HEK293 (cell line): ENCODE measurements at regions not wholly inside any gene's neighbourhood (a gene's known extent, or its start where the extent isn't known, plus 50 kb on each side); places are given as distances from the start of the nearest gene placed in this dataset.

Source experiments
- CTCF ChIA-PET: fragments of 350-600 bp; formaldehyde crosslinking; extraction: SDS; loops from one replicate; lab custom pipeline; 2021; ENCODE audit warnings: antibody characterized with exemption; lab: Yijun Ruan, JAX
- POLR2A ChIA-PET: fragments of 300-600 bp; formaldehyde crosslinking; extraction: SDS; loops from one replicate; lab custom pipeline; 2020; ENCODE audit warnings: antibody characterized with exemption, inconsistent platforms; lab: Yijun Ruan, JAX
- H3K27ac ChIP-seq: fragments of 200-500 bp; sonication (Bioruptor generic); 2 replicates; pipeline ENCODE4 v1.5.1; 2014; ENCODE audit warnings: low read depth, low read length, control low read depth, inconsistent platforms; ENCODE audit errors: extremely low read depth
- H3K36me3 ChIP-seq, 2 experiments: fragments of 200-500 bp in 1 of 2; sonication (Bioruptor generic) in 1 of 2; 1 replicate in 1 of 2; 2 replicates in 1 of 2; pipeline ENCODE4 v1.5.1; 2014 to 2017; ENCODE audit warnings: inconsistent platforms in 2 of 2, low read length in 2 of 2; ENCODE audit not compliant: control insufficient read depth in 2 of 2, insufficient read depth in 1 of 2
- H3K4me1 ChIP-seq: fragments of 200-500 bp; sonication (Bioruptor generic); 2 replicates; pipeline ENCODE4 v1.5.1; 2014; ENCODE audit warnings: mild to moderate bottlenecking, low read length, inconsistent platforms; ENCODE audit not compliant: control insufficient read depth, insufficient read depth
- H3K4me3 ChIP-seq: 2 replicates; pipeline ENCODE4 v1.5.1; 2011; ENCODE audit warnings: low read depth, mild to moderate bottlenecking, control low read depth, low read length, moderate library complexity
- H3K9me3 ChIP-seq: fragments of 200-500 bp; sonication (Bioruptor generic); 2 replicates; pipeline ENCODE4 v1.5.1; 2014; ENCODE audit warnings: low read depth, low read length, inconsistent platforms; ENCODE audit not compliant: control insufficient read depth, insufficient read depth
- KLF7 ChIP-seq: fragments of 450-650 bp; formaldehyde crosslinking; IDR thresholded peaks from 2 replicates; pipeline ENCODE4 v1.5.1; 2016; ENCODE audit warnings: missing biosample characterization, missing genetic modification characterization, borderline replicate concordance
- OSR2 ChIP-seq: fragments of 450-650 bp; formaldehyde crosslinking; IDR thresholded peaks from 2 replicates; pipeline ENCODE4 v1.5.1; 2016; ENCODE audit warnings: missing biosample characterization, missing genetic modification characterization
- RBAK ChIP-seq: fragments of 450-650 bp; formaldehyde crosslinking; IDR thresholded peaks from 2 replicates; pipeline ENCODE4 v1.5.1; 2016; ENCODE audit warnings: missing biosample characterization, missing genetic modification characterization
- SP7 ChIP-seq: fragments of 450-650 bp; formaldehyde crosslinking; IDR thresholded peaks from 2 replicates; pipeline ENCODE4 v1.5.1; 2016; ENCODE audit warnings: missing biosample characterization, missing genetic modification characterization
- YY1 ChIP-seq: fragments of 450-650 bp; formaldehyde crosslinking; IDR thresholded peaks from 2 replicates; pipeline ENCODE4 v1.5.1; 2018; ENCODE audit warnings: missing biosample characterization, missing genetic modification characterization
- ZBTB17 ChIP-seq: fragments of 450-650 bp; formaldehyde crosslinking; IDR thresholded peaks from 2 replicates; pipeline ENCODE4 v1.5.1; 2016; ENCODE audit warnings: missing biosample characterization, missing genetic modification characterization
- ZBTB7A ChIP-seq: fragments of 450-650 bp; formaldehyde crosslinking; IDR thresholded peaks from 2 replicates; pipeline ENCODE4 v1.5.1; 2016; ENCODE audit warnings: low read depth, missing biosample characterization, missing genetic modification characterization
- ZBTB8A ChIP-seq: fragments of 450-650 bp; formaldehyde crosslinking; IDR thresholded peaks from 2 replicates; pipeline ENCODE4 v1.5.1; 2016; ENCODE audit warnings: missing biosample characterization, missing genetic modification characterization
- ZFP3 ChIP-seq: fragments of 450-650 bp; formaldehyde crosslinking; IDR thresholded peaks from 2 replicates; pipeline ENCODE4 v1.5.1; 2016; ENCODE audit warnings: low read depth, missing biosample characterization, missing genetic modification characterization
- ZFP41 ChIP-seq: fragments of 450-650 bp; formaldehyde crosslinking; IDR thresholded peaks from 2 replicates; pipeline ENCODE4 v1.5.1; 2016; ENCODE audit warnings: missing biosample characterization, missing genetic modification characterization, borderline replicate concordance
- ZNF132 ChIP-seq: fragments of 450-650 bp; formaldehyde crosslinking; IDR thresholded peaks from 2 replicates; pipeline ENCODE4 v1.5.1; 2017; ENCODE audit warnings: missing biosample characterization, missing genetic modification characterization, borderline replicate concordance
- ZNF140 ChIP-seq: fragments of 450-650 bp; formaldehyde crosslinking; IDR thresholded peaks from 2 replicates; pipeline ENCODE4 v1.5.1; 2016; ENCODE audit warnings: missing biosample characterization, missing genetic modification characterization
- ZNF157 ChIP-seq: fragments of 450-650 bp; formaldehyde crosslinking; IDR thresholded peaks from 2 replicates; pipeline ENCODE4 v1.5.1; 2016; ENCODE audit warnings: missing biosample characterization, missing genetic modification characterization
- ZNF16 ChIP-seq: fragments of 450-650 bp; formaldehyde crosslinking; IDR thresholded peaks from 2 replicates; pipeline ENCODE4 v1.5.1; 2016; ENCODE audit warnings: low read depth, missing biosample characterization, missing genetic modification characterization
- ZNF169 ChIP-seq: fragments of 450-650 bp; formaldehyde crosslinking; IDR thresholded peaks from 2 replicates; pipeline ENCODE4 v1.5.1; 2016; ENCODE audit warnings: missing biosample characterization, missing genetic modification characterization
- ZNF2 ChIP-seq: fragments of 450-650 bp; formaldehyde crosslinking; IDR thresholded peaks from 2 replicates; pipeline ENCODE4 v1.5.1; 2016; ENCODE audit warnings: missing biosample characterization, missing genetic modification characterization
- ZNF350 ChIP-seq: fragments of 450-650 bp; formaldehyde crosslinking; IDR thresholded peaks from 2 replicates; pipeline ENCODE4 v1.5.0; 2017; ENCODE audit warnings: missing biosample characterization, mild to moderate bottlenecking, missing genetic modification characterization
- ZNF366 ChIP-seq: fragments of 450-650 bp; formaldehyde crosslinking; conservative IDR thresholded peaks from 2 replicates; pipeline ENCODE4 v1.5.1; 2016; ENCODE audit warnings: missing biosample characterization, missing genetic modification characterization
- ZNF391 ChIP-seq: fragments of 450-650 bp; formaldehyde crosslinking; IDR thresholded peaks from 2 replicates; pipeline ENCODE4 v1.5.1; 2016; ENCODE audit warnings: low read depth, missing biosample characterization, missing genetic modification characterization, borderline replicate concordance
- ZNF404 ChIP-seq: fragments of 450-650 bp; formaldehyde crosslinking; IDR thresholded peaks from 2 replicates; pipeline ENCODE4 v1.5.1; 2017; ENCODE audit warnings: missing biosample characterization, missing genetic modification characterization
- ZNF501 ChIP-seq: fragments of 450-650 bp; formaldehyde crosslinking; IDR thresholded peaks from 2 replicates; pipeline ENCODE4 v1.5.1; 2016; ENCODE audit warnings: missing biosample characterization, missing genetic modification characterization
- ZNF549 ChIP-seq: fragments of 450-650 bp; IDR thresholded peaks from 2 replicates; pipeline ENCODE4 v1.5.1; 2018; ENCODE audit warnings: missing biosample characterization, missing genetic modification characterization, mild to moderate bottlenecking, inconsistent platforms, moderate library complexity
- ZNF596 ChIP-seq: fragments of 450-650 bp; IDR thresholded peaks from 2 replicates; pipeline ENCODE4 v1.5.0; 2018; ENCODE audit warnings: missing biosample characterization, mild to moderate bottlenecking, missing genetic modification characterization, moderate library complexity
- ZNF600 ChIP-seq: fragments of 450-650 bp; formaldehyde crosslinking; IDR thresholded peaks from 2 replicates; pipeline ENCODE4 v1.5.1; 2016; ENCODE audit warnings: missing biosample characterization, missing genetic modification characterization
- ZNF621 ChIP-seq: fragments of 450-650 bp; formaldehyde crosslinking; IDR thresholded peaks from 2 replicates; pipeline ENCODE4 v1.5.1; 2017; ENCODE audit warnings: missing biosample characterization, missing genetic modification characterization
- ZNF677 ChIP-seq: fragments of 450-650 bp; IDR thresholded peaks from 2 replicates; pipeline ENCODE4 v1.5.0; 2018; ENCODE audit warnings: missing biosample characterization, mild to moderate bottlenecking, missing genetic modification characterization, moderate library complexity
- ZNF76 ChIP-seq: fragments of 450-650 bp; formaldehyde crosslinking; IDR thresholded peaks from 2 replicates; pipeline ENCODE4; 2016; ENCODE audit warnings: low read depth, missing biosample characterization, missing genetic modification characterization, borderline replicate concordance
- TF ChIP-seq, protein P1 (sequence below): fragments of 450-650 bp; formaldehyde crosslinking; IDR thresholded peaks from 2 replicates; pipeline ENCODE4 v1.5.1; 2016; ENCODE audit warnings: missing biosample characterization, missing genetic modification characterization, borderline replicate concordance
- TF ChIP-seq, protein P2 (sequence below): fragments of 450-650 bp; formaldehyde crosslinking; IDR thresholded peaks from 2 replicates; pipeline ENCODE4 v1.5.1; 2016; ENCODE audit warnings: missing biosample characterization, missing genetic modification characterization
- TF ChIP-seq, protein P3 (sequence below): fragments of 450-650 bp; formaldehyde crosslinking; conservative IDR thresholded peaks from 2 replicates; pipeline ENCODE4 v1.5.1; 2016; ENCODE audit warnings: low read depth, missing biosample characterization, missing genetic modification characterization
- TF ChIP-seq, protein P4 (sequence below): fragments of 450-650 bp; formaldehyde crosslinking; IDR thresholded peaks from 2 replicates; pipeline ENCODE4 v1.5.1; 2016; ENCODE audit warnings: missing biosample characterization, missing genetic modification characterization

DNA sequence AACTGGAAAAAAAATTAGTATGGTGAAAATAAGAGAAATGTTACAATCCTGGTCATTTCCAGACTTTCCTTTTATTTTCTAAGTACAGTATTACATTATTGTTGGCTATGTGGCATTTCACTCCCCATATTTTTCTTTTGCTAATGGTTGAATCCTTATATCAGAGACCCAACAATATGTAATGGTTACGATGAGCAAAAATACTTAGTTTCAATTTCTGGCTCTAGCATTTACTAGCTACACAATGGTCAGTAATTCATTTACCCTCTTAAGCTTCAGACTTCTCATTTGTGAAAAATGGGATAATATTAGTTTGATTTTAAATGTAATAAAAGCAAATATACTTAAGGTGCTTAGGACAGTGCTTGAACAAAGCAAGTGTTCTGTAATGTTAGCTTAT, 942.9 kb upstream of the PABPC4L start:
- no peak for TF ChIP-seq YY1 (tag by site-specific recombination)
- TF ChIP-seq OSR2 (tag by site-specific recombination): no peak
- no peak for TF ChIP-seq ZNF600
- TF ChIP-seq, protein P1, sequence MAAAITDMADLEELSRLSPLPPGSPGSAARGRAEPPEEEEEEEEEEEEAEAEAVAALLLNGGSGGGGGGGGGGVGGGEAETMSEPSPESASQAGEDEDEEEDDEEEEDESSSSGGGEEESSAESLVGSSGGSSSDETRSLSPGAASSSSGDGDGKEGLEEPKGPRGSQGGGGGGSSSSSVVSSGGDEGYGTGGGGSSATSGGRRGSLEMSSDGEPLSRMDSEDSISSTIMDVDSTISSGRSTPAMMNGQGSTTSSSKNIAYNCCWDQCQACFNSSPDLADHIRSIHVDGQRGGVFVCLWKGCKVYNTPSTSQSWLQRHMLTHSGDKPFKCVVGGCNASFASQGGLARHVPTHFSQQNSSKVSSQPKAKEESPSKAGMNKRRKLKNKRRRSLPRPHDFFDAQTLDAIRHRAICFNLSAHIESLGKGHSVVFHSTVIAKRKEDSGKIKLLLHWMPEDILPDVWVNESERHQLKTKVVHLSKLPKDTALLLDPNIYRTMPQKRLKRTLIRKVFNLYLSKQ (tag by site-specific recombination): no peak
- no peak for TF ChIP-seq ZNF391 (tag by site-specific recombination)
- no peak for TF ChIP-seq ZNF596 (tag by site-specific recombination)
- no peak for TF ChIP-seq ZBTB8A (tag by site-specific recombination)
- no peak for TF ChIP-seq ZNF404 (tag by site-specific recombination)
- TF ChIP-seq ZNF132 (tag by site-specific recombination): no peak
- no peak for TF ChIP-seq ZNF366
- no peak for TF ChIP-seq ZNF16 (tag by site-specific recombination)
- TF ChIP-seq SP7 (tag by site-specific recombination): no peak
- no peak for TF ChIP-seq ZNF621 (tag by site-specific recombination)
- TF ChIP-seq, protein P2, sequence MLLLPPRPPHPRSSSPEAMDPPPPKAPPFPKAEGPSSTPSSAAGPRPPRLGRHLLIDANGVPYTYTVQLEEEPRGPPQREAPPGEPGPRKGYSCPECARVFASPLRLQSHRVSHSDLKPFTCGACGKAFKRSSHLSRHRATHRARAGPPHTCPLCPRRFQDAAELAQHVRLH: no peak
- no peak for TF ChIP-seq ZNF140 (tag by site-specific recombination)
- no peak for TF ChIP-seq ZBTB7A (tag by site-specific recombination)
- TF ChIP-seq ZNF549: no peak
- no peak for TF ChIP-seq KLF7 (tag by site-specific recombination)
- no peak for TF ChIP-seq ZFP41 (tag by site-specific recombination)
- Histone ChIP-seq H3K4me3 (no peak overlapping the region), H3K4me1 (no peaks in the 10 kb centered on the region), H3K9me3 (no peaks in the 10 kb centered on the region), H3K36me3 (no peaks in the 10 kb centered on the region), H3K27ac (no peak overlapping the region)
- CTCF ChIA-PET: no interaction called here
- POLR2A ChIA-PET: no interaction called here

DNA sequence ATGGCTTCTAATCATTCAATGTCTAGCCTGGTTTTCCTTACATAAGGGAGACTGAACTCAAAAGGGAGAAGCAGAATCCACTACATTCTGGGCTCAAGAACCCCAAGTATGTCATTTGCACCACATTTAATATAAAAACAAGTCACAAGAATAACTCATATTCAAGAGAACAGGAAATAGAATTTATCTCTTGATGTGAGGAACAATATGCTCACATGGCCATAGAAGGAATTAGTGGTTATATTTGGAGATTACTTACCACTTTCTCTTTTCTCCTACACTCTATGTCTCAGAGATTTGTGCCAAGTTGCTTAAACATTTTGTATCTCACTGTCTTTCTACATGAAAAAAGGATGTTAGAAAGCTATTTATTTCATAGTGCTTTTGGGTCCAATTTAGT, 922.6 kb upstream of the PABPC4L start:
- TF ChIP-seq, protein P3, sequence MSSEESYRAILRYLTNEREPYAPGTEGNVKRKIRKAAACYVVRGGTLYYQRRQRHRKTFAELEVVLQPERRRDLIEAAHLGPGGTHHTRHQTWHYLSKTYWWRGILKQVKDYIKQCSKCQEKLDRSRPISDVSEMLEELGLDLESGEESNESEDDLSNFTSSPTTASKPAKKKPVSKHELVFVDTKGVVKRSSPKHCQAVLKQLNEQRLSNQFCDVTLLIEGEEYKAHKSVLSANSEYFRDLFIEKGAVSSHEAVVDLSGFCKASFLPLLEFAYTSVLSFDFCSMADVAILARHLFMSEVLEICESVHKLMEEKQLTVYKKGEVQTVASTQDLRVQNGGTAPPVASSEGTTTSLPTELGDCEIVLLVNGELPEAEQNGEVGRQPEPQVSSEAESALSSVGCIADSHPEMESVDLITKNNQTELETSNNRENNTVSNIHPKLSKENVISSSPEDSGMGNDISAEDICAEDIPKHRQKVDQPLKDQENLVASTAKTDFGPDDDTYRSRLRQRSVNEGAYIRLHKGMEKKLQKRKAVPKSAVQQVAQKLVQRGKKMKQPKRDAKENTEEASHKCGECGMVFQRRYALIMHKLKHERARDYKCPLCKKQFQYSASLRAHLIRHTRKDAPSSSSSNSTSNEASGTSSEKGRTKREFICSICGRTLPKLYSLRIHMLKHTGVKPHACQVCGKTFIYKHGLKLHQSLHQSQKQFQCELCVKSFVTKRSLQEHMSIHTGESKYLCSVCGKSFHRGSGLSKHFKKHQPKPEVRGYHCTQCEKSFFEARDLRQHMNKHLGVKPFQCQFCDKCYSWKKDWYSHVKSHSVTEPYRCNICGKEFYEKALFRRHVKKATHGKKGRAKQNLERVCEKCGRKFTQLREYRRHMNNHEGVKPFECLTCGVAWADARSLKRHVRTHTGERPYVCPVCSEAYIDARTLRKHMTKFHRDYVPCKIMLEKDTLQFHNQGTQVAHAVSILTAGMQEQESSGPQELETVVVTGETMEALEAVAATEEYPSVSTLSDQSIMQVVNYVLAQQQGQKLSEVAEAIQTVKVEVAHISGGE (tag by site-specific recombination): no peak
- TF ChIP-seq ZNF169 (tag by site-specific recombination) (no peak), ZNF350 (tag by site-specific recombination) (no peak), ZNF76 (tag by site-specific recombination) (no peak), ZNF501 (tag by site-specific recombination) (no peak), ZNF157 (tag by site-specific recombination) (no peak), ZFP3 (tag by site-specific recombination) (no peak), RBAK (tag by site-specific recombination) (no peak), ZNF677 (tag by site-specific recombination) (no peak), ZBTB17 (tag by site-specific recombination) (no peak), ZNF2 (tag by site-specific recombination) (no peak)
- TF ChIP-seq, protein P4, sequence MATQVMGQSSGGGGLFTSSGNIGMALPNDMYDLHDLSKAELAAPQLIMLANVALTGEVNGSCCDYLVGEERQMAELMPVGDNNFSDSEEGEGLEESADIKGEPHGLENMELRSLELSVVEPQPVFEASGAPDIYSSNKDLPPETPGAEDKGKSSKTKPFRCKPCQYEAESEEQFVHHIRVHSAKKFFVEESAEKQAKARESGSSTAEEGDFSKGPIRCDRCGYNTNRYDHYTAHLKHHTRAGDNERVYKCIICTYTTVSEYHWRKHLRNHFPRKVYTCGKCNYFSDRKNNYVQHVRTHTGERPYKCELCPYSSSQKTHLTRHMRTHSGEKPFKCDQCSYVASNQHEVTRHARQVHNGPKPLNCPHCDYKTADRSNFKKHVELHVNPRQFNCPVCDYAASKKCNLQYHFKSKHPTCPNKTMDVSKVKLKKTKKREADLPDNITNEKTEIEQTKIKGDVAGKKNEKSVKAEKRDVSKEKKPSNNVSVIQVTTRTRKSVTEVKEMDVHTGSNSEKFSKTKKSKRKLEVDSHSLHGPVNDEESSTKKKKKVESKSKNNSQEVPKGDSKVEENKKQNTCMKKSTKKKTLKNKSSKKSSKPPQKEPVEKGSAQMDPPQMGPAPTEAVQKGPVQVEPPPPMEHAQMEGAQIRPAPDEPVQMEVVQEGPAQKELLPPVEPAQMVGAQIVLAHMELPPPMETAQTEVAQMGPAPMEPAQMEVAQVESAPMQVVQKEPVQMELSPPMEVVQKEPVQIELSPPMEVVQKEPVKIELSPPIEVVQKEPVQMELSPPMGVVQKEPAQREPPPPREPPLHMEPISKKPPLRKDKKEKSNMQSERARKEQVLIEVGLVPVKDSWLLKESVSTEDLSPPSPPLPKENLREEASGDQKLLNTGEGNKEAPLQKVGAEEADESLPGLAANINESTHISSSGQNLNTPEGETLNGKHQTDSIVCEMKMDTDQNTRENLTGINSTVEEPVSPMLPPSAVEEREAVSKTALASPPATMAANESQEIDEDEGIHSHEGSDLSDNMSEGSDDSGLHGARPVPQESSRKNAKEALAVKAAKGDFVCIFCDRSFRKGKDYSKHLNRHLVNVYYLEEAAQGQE (tag by site-specific recombination): no peak
- Histone ChIP-seq H3K36me3 (no peaks in the 10 kb centered on the region), H3K4me1 (no peaks in the 10 kb centered on the region), H3K9me3 (no peaks in the 10 kb centered on the region), H3K27ac (no peak overlapping the region), H3K4me3 (no peak overlapping the region)
- POLR2A ChIA-PET: no interaction called here
- CTCF ChIA-PET: no interaction called here
